Thymus (tissue), 11 donors: ENCODE measurements at regions not wholly inside any gene's neighbourhood (a gene's known extent, or its start where the extent isn't known, plus 50 kb on each side); places are given as distances from the start of the nearest gene placed in this dataset.

Experiments used
- DNase-seq, 9 donors: peaks; one replicate each; pipeline ENCODE4 v3.0.0-alpha.2; 2013; ENCODE audit warnings: low spot score in 9 of 9, low read depth in 6 of 9, missing footprints in 1 of 9
- H3K27ac ChIP-seq, 2 donors: one replicate each; pipeline ENCODE4 v1.5.1; 2013; ENCODE audit warnings: control low read depth in 1 of 2, low read depth in 1 of 2, low read length in 1 of 2, mild to moderate bottlenecking in 1 of 2, moderate library complexity in 1 of 2
- H3K27me3 ChIP-seq, 2 donors: one replicate each; pipeline ENCODE4 v1.5.1; 2013; ENCODE audit warnings: low read length in 1 of 2; ENCODE audit not compliant: control insufficient read depth in 2 of 2, insufficient read depth in 1 of 2
- H3K36me3 ChIP-seq, 2 donors: one replicate each; pipeline ENCODE4 v1.5.1; 2013; ENCODE audit warnings: low read length in 1 of 2, mild to moderate bottlenecking in 1 of 2, moderate library complexity in 1 of 2; ENCODE audit not compliant: control insufficient read depth in 2 of 2, insufficient read depth in 2 of 2
- H3K4me1 ChIP-seq, 2 donors: one replicate each; pipeline ENCODE4 v1.5.1; 2013; ENCODE audit warnings: low read length in 2 of 2; ENCODE audit not compliant: control insufficient read depth in 2 of 2, insufficient read depth in 2 of 2
- H3K4me3 ChIP-seq, 2 donors: one replicate each; pipeline ENCODE4 v1.5.1; 2013; ENCODE audit warnings: low read length in 2 of 2, control low read depth in 1 of 2, mild to moderate bottlenecking in 1 of 2
- H3K9me3 ChIP-seq, 2 donors: one replicate each; pipeline ENCODE4 v1.5.1; 2013; ENCODE audit warnings: low read length in 1 of 2, mild to moderate bottlenecking in 1 of 2; ENCODE audit not compliant: control insufficient read depth in 2 of 2, insufficient read depth in 1 of 2
- WGBS: extraction: QIAGEN DNeasy Blood & Tissue Kit; methylation state at CpG from one replicate; pipeline ENCODE4 v1.1.7; 2013; 5-methylcytosine and 5-hydroxymethylcytosine counted together
- donor health status: healthy.

- Histone ChIP-seq H3K27ac (no peak overlapping the region), H3K27me3 (no peaks in the 10 kb centered on the region), H3K4me3 (no peak overlapping the region), H3K9me3 (no peaks in the 10 kb centered on the region), H3K36me3 (no peaks in the 10 kb centered on the region), H3K4me1 (no peaks in the 10 kb centered on the region)
- 90% methylated on average over 1 of the region's 1 CpG for WGBS
- DNase-seq, result no peak
Measured at GRCh38 chr16:60310846-60311445, 1576.8 kb upstream of the GOT2 start.

- H3K9me3 ChIP-seq, result peaks cover 0 to 3% of the 10 kb centered on the region in 2 donors
- no peak for DNase-seq
- no peaks in the 10 kb centered on the region for H3K27me3 ChIP-seq
- 65% methylated on average over 2 of the region's 2 CpGs for WGBS
- no peak overlapping the region for H3K4me3 ChIP-seq
- no peak overlapping the region for H3K27ac ChIP-seq
- H3K36me3 ChIP-seq, result no peaks in the 10 kb centered on the region
- H3K4me1 ChIP-seq, result no peaks in the 10 kb centered on the region
Measured at GRCh38 chr16:60304720-60305119, 1570.6 kb upstream of the GOT2 start.

GRCh38 chr16:60304066-60304465 lies 1570.0 kb upstream of the GOT2 start:
- H3K27ac ChIP-seq, result no peak overlapping the region
- H3K27me3 ChIP-seq, result no peaks in the 10 kb centered on the region
- H3K4me1 ChIP-seq, result no peaks in the 10 kb centered on the region
- H3K4me3 ChIP-seq, result no peak overlapping the region
- H3K9me3 ChIP-seq, result peaks cover 0 to 3% of the 10 kb centered on the region in 2 donors
- 92% methylated on average over 4 of the region's 4 CpGs for WGBS
- DNase-seq, result no peak
- no peaks in the 10 kb centered on the region for H3K36me3 ChIP-seq

- WGBS, result 80% methylated on average over 2 of the region's 2 CpGs
- H3K4me1 ChIP-seq, result no peaks in the 10 kb centered on the region
- no peak for DNase-seq
- no peak overlapping the region for H3K4me3 ChIP-seq
- no peaks in the 10 kb centered on the region for H3K27me3 ChIP-seq
- no peak overlapping the region for H3K27ac ChIP-seq
- H3K9me3 ChIP-seq, result peaks cover 0 to 3% of the 10 kb centered on the region in 2 donors
- H3K36me3 ChIP-seq, result no peaks in the 10 kb centered on the region
Measured at GRCh38 chr16:60302676-60303075, 1568.6 kb upstream of the GOT2 start.

- Histone ChIP-seq H3K4me1 (no peaks in the 10 kb centered on the region), H3K9me3 (peaks cover 0 to 3% of the 10 kb centered on the region in 2 donors), H3K4me3 (no peak overlapping the region), H3K27me3 (no peaks in the 10 kb centered on the region), H3K36me3 (no peaks in the 10 kb centered on the region), H3K27ac (no peak overlapping the region)
- no peak for DNase-seq
- WGBS, result 90% methylated on average over 2 of the region's 2 CpGs
Measured at GRCh38 chr16:60302261-60302660, 1568.1 kb upstream of the GOT2 start.

GRCh38 chr16:60299241-60299776 lies 1565.2 kb upstream of the GOT2 start:
- no peak for DNase-seq
- H3K9me3 ChIP-seq, result peaks cover 0 to 3% of the 10 kb centered on the region in 2 donors
- no peak overlapping the region for H3K27ac ChIP-seq
- H3K4me1 ChIP-seq, result no peaks in the 10 kb centered on the region
- 92% methylated on average over 3 of the region's 3 CpGs for WGBS
- H3K4me3 ChIP-seq, result no peak overlapping the region
- no peaks in the 10 kb centered on the region for H3K27me3 ChIP-seq
- H3K36me3 ChIP-seq, result no peaks in the 10 kb centered on the region

GRCh38 chr16:60295451-60295850 lies 1561.3 kb upstream of the GOT2 start:
- no peak for DNase-seq
- WGBS, result 80% methylated on average over 3 of the region's 3 CpGs
- Histone ChIP-seq H3K27ac (no peak overlapping the region), H3K27me3 (no peaks in the 10 kb centered on the region), H3K4me1 (no peaks in the 10 kb centered on the region), H3K4me3 (no peak overlapping the region), H3K9me3 (no peaks in the 10 kb centered on the region), H3K36me3 (no peaks in the 10 kb centered on the region)

- no peaks in the 10 kb centered on the region for H3K4me1 ChIP-seq
- H3K4me3 ChIP-seq, result no peak overlapping the region
- H3K27ac ChIP-seq, result no peak overlapping the region
- H3K36me3 ChIP-seq, result no peaks in the 10 kb centered on the region
- WGBS, result 78% methylated on average over 1 of the region's 1 CpG
- H3K27me3 ChIP-seq, result no peaks in the 10 kb centered on the region
- H3K9me3 ChIP-seq, result no peaks in the 10 kb centered on the region
- DNase-seq, result no peak
Measured at GRCh38 chr16:60285794-60286193, 1551.7 kb upstream of the GOT2 start.

- H3K4me1 ChIP-seq, result no peaks in the 10 kb centered on the region
- no peak overlapping the region for H3K4me3 ChIP-seq
- no peaks in the 10 kb centered on the region for H3K36me3 ChIP-seq
- H3K27ac ChIP-seq, result no peak overlapping the region
- DNase-seq, result no peak
- 89% methylated on average over 11 of the region's 11 CpGs for WGBS
- H3K9me3 ChIP-seq, result no peaks in the 10 kb centered on the region
- no peaks in the 10 kb centered on the region for H3K27me3 ChIP-seq
Measured at GRCh38 chr16:60279061-60279665, 1545.0 kb upstream of the GOT2 start.
